ENCODE measurements at regions not wholly inside any gene's neighbourhood (a gene's known extent, or its start where the extent isn't known, plus 50 kb on each side); places are given as distances from the start of the nearest gene placed in this dataset.

- TF ChIP-seq, protein P1, sequence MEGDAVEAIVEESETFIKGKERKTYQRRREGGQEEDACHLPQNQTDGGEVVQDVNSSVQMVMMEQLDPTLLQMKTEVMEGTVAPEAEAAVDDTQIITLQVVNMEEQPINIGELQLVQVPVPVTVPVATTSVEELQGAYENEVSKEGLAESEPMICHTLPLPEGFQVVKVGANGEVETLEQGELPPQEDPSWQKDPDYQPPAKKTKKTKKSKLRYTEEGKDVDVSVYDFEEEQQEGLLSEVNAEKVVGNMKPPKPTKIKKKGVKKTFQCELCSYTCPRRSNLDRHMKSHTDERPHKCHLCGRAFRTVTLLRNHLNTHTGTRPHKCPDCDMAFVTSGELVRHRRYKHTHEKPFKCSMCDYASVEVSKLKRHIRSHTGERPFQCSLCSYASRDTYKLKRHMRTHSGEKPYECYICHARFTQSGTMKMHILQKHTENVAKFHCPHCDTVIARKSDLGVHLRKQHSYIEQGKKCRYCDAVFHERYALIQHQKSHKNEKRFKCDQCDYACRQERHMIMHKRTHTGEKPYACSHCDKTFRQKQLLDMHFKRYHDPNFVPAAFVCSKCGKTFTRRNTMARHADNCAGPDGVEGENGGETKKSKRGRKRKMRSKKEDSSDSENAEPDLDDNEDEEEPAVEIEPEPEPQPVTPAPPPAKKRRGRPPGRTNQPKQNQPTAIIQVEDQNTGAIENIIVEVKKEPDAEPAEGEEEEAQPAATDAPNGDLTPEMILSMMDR (IDR thresholded peaks at IDR 0.05; ENCODE audit: low read depth, low read length), result no peak
- TF ChIP-seq MYC (IDR thresholded peaks at IDR 0.05; ENCODE audit: low read depth, low read length), result no peak
These were observed 149.2 kb upstream of the LYZL2 start for GRCh38 chr10:30778769-30779168.
